SK-N-SH (cell line): ENCODE measurements at regions not wholly inside any gene's neighbourhood (a gene's known extent, or its start where the extent isn't known, plus 50 kb on each side); places are given as distances from the start of the nearest gene placed in this dataset.

Experiments used
- CTCF ChIA-PET: fragments of 300-600, 350-600 bp; formaldehyde crosslinking; extraction: SDS; loops from one replicate; lab custom pipeline; 2021; lab: Yijun Ruan, JAX
- POLR2A ChIA-PET: fragments of 350-600 bp; sonication (Branson Sonifier 250); formaldehyde crosslinking; extraction: SDS; loops from one replicate; lab custom pipeline; 2020; ENCODE audit warnings: antibody characterized with exemption, inconsistent platforms; lab: Yijun Ruan, JAX
- DNase-seq: peaks from one replicate; pipeline ENCODE4 v3.0.0; 2012
- H2AFZ ChIP-seq: fragments of 200-600 bp; sonication (generic); 2 replicates; pipeline ENCODE4 v1.8.1; 2016; ENCODE audit warnings: antibody characterized with exemption, mild to moderate bottlenecking, low read depth
- H3F3A ChIP-seq: fragments of 200-600 bp; sonication (generic); replicated peaks from 2 replicates; pipeline ENCODE3; 2016; ENCODE audit warnings: antibody characterized with exemption, mild to moderate bottlenecking; ENCODE audit not compliant: insufficient read depth
- H3K27ac ChIP-seq, 2 experiments: fragments of 200-500 bp in 1 of 2; fragments of 200-600 bp in 1 of 2; sonication (Bioruptor generic) in 1 of 2; sonication (generic), shearing (Covaris generic) in 1 of 2; 2 replicates each; pipeline versions ENCODE4 v1.5.1 to v1.6.1; 2014 to 2016; ENCODE audit warnings: low read depth in 2 of 2, inconsistent platforms in 1 of 2, low read length in 1 of 2, mild to moderate bottlenecking in 1 of 2, mixed read lengths in 1 of 2
- H3K27me3 ChIP-seq: fragments of 200-600 bp; sonication (generic), shearing (Covaris generic); 2 replicates; pipeline ENCODE4 v1.6.1; 2016; ENCODE audit warnings: mixed run types; ENCODE audit not compliant: insufficient read depth
- H3K36me3 ChIP-seq, 2 experiments: fragments of 200-500 bp in 1 of 2; fragments of 200-600 bp in 1 of 2; sonication (Bioruptor generic) in 1 of 2; sonication (generic) in 1 of 2; replicated peaks in 1 of 2; 2 replicates each; pipeline versions ENCODE3 to v1.5.1; 2014 to 2016; ENCODE audit warnings: low read length in 1 of 2, mild to moderate bottlenecking in 1 of 2; ENCODE audit not compliant: insufficient read depth in 2 of 2, control insufficient read depth in 1 of 2
- H3K4me1 ChIP-seq, 2 experiments: fragments of 200-500 bp in 1 of 2; fragments of 200-600 bp in 1 of 2; sonication (Bioruptor generic) in 1 of 2; sonication (generic), shearing (Covaris generic) in 1 of 2; 2 replicates each; pipeline versions ENCODE4 v1.5.1 to v1.6.1; 2014 to 2016; ENCODE audit warnings: low read depth in 1 of 2, low read length in 1 of 2, mixed run types in 1 of 2; ENCODE audit not compliant: insufficient read depth in 2 of 2, control insufficient read depth in 1 of 2
- H3K4me2 ChIP-seq: fragments of 200-600 bp; sonication (generic), shearing (Covaris generic); 2 replicates; pipeline ENCODE4 v1.6.1; 2017; ENCODE audit warnings: mixed run types
- H3K4me3 ChIP-seq, 2 experiments: fragments of 200-500 bp in 1 of 2; fragments of 200-600 bp in 1 of 2; sonication (Bioruptor generic) in 1 of 2; sonication (generic), shearing (Covaris generic) in 1 of 2; 2 replicates each; pipeline versions ENCODE4 v1.5.1 to v1.8.1; 2014 to 2016; ENCODE audit warnings: low read depth in 2 of 2, inconsistent platforms in 1 of 2, low read length in 1 of 2, mild to moderate bottlenecking in 1 of 2, mixed read lengths in 1 of 2, moderate library complexity in 1 of 2
- H3K79me2 ChIP-seq: fragments of 200-600 bp; sonication (generic); 2 replicates; pipeline ENCODE4 v1.8.1; 2017; ENCODE audit warnings: mild to moderate bottlenecking; ENCODE audit not compliant: insufficient read depth
- H3K9ac ChIP-seq: fragments of 200-600 bp; sonication (generic); 2 replicates; pipeline ENCODE4 v1.6.1; 2017; ENCODE audit warnings: mixed run types
- H3K9me2 ChIP-seq: fragments of 200-600 bp; sonication (generic); 2 replicates; pipeline ENCODE4 v1.6.1; 2017; ENCODE audit warnings: mixed run types
- H3K9me3 ChIP-seq: fragments of 200-600 bp; sonication (generic); 2 replicates; pipeline ENCODE4 v1.6.1; 2017; ENCODE audit warnings: mixed run types, mild to moderate bottlenecking, moderate library complexity
- H4K20me1 ChIP-seq: fragments of 200-600 bp; sonication (generic); 2 replicates; pipeline ENCODE4 v1.6.1; 2017; ENCODE audit warnings: mild to moderate bottlenecking, mixed run types; ENCODE audit not compliant: insufficient read depth
- CHD2 ChIP-seq: fragments of 150-350 bp; IDR thresholded peaks from 2 replicates; pipeline ENCODE4 v1.6.1; 2018; ENCODE audit warnings: low read length; ENCODE audit not compliant: partially characterized antibody
- CTCF ChIP-seq: fragments of 200-600 bp; sonication (generic); IDR thresholded peaks from 2 replicates; pipeline ENCODE4 v1.6.1; 2017; ENCODE audit warnings: antibody characterized with exemption, mild to moderate bottlenecking, moderate library complexity
- ELF1 ChIP-seq: IDR thresholded peaks from 2 replicates; pipeline ENCODE4 v1.4.0; 2012
- EP300 ChIP-seq, 2 experiments: IDR thresholded peaks; 2 replicates each; pipeline versions ENCODE4 v1.4.0 to v1.6.1; 2012; ENCODE audit warnings: borderline replicate concordance in 1 of 2, low read depth in 1 of 2, low read length in 1 of 2
- FOXJ3 ChIP-seq: sonication (generic); formaldehyde crosslinking; IDR thresholded peaks from 2 replicates; pipeline ENCODE4 v1.5.1; 2020; ENCODE audit warnings: mild to moderate bottlenecking, missing genetic modification reagents
- FOXM1 ChIP-seq: IDR thresholded peaks from 2 replicates; pipeline ENCODE4 v1.4.0; 2012; ENCODE audit warnings: low read depth, mild to moderate bottlenecking
- GABPA ChIP-seq: IDR thresholded peaks from 2 replicates; pipeline ENCODE4 v1.4.0; 2012; ENCODE audit warnings: low read depth, mild to moderate bottlenecking
- GATA2 ChIP-seq: sonication (generic); formaldehyde crosslinking; IDR thresholded peaks from 2 replicates; pipeline ENCODE4 v1.5.0; 2020; ENCODE audit warnings: mild to moderate bottlenecking, missing genetic modification reagents
- MAX ChIP-seq: IDR thresholded peaks from 2 replicates; pipeline ENCODE4 v1.4.0; 2012; ENCODE audit warnings: low read depth
- MEF2A ChIP-seq: IDR thresholded peaks from 2 replicates; pipeline ENCODE4 v1.4.0; 2012; ENCODE audit warnings: low read depth, borderline replicate concordance
- RCOR1 ChIP-seq: fragments of 150-350 bp; IDR thresholded peaks from 2 replicates; pipeline ENCODE4 v1.6.1; 2017; ENCODE audit warnings: antibody characterized with exemption, low read length
- RXRA ChIP-seq: IDR thresholded peaks from 2 replicates; pipeline ENCODE4 v1.4.0; 2012; ENCODE audit warnings: low read depth, mild to moderate bottlenecking, borderline replicate concordance
- TCF12 ChIP-seq: IDR thresholded peaks from 2 replicates; pipeline ENCODE4 v1.4.0; 2012
- ZBTB33 ChIP-seq: IDR thresholded peaks from 2 replicates; pipeline ENCODE4 v1.4.0; 2012; ENCODE audit warnings: low read depth, borderline replicate concordance
- WGBS: methylation state at CpG from one replicate; pipeline ENCODE4 v1.1.6; 2017; ENCODE audit warnings: low lambda C conversion rate; 5-methylcytosine and 5-hydroxymethylcytosine counted together
- TF ChIP-seq, protein P1 (sequence below): fragments of 150-350 bp; IDR thresholded peaks from 2 replicates; pipeline ENCODE4 v1.6.1; 2016; ENCODE audit warnings: mild to moderate bottlenecking, low read depth, low read length
- TF ChIP-seq, protein P2 (sequence below): IDR thresholded peaks from 2 replicates; pipeline ENCODE4 v1.6.1; 2012; ENCODE audit warnings: mild to moderate bottlenecking, low read depth, low read length, moderate library complexity

GRCh38 chr5:60517850-60518249 is 182.1 kb downstream of the DEPDC1B start:
- no peak for DNase-seq
- no peak overlapping the region for H3K4me3 ChIP-seq
- H3K4me2 ChIP-seq = no peak overlapping the region
- no peak overlapping the region for H3K9ac ChIP-seq
- no peaks in the 10 kb centered on the region for H3K36me3 ChIP-seq
- POLR2A ChIA-PET = no interaction called here
- H2AFZ ChIP-seq = no peak overlapping the region
- TF ChIP-seq EP300 (IDR thresholded peaks at IDR 0.05; ENCODE audit: borderline replicate concordance in 1 of 2, low read depth in 1 of 2, low read length in 1 of 2) = no peak
- TF ChIP-seq CHD2 = no peak
- no peak for TF ChIP-seq MAX
- no peak for TF ChIP-seq MEF2A
- no peak for TF ChIP-seq RXRA
- no peaks in the 10 kb centered on the region for H3F3A ChIP-seq
- no peaks in the 10 kb centered on the region for H3K27me3 ChIP-seq
- peaks cover 3 to 10% of the 10 kb centered on the region in 2 experiments for H3K4me1 ChIP-seq
- WGBS = 100% methylated on average over 1 of the region's 3 CpGs
- no peaks in the 10 kb centered on the region for H3K9me2 ChIP-seq
- no peaks in the 10 kb centered on the region for H3K9me3 ChIP-seq
- CTCF ChIA-PET = interaction anchor here (1.1 kb wide), 2 partner anchors 48 to 704 kb away, joined by 3 to 4 read pairs; no protein-coding TSS in a partner anchor
- H3K79me2 ChIP-seq = no peaks in the 10 kb centered on the region
- no peaks in the 10 kb centered on the region for H4K20me1 ChIP-seq
- H3K27ac ChIP-seq = no peak overlapping the region

DNA sequence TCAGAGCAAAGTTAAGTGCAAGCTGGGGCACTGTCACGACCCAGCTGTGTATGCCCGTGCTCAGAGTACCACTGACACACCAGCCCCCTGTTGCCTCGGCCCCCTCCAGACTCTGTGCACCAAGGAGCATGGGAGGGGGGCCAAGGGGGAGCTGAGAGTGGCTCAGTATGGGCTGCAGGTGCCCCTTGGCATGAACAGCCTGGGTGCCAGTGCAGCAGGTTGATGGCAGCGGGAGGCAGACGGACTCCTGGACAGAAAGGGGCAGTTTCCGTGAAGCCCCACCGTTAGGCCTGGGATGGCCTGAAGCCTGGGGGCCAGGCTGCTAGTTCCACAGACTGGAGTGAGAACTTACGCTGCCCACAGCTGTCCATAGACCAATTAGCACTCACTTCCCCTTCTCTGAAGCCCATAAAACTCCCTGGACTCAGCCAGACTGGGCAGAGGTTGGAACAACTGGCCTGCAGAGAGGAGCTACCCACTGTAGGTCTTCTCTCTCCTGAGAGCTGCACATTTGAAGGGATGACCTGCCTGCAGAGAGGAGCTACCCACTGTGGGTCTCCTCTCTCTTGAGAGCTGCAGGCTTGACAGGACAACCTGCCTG is 182.8 kb downstream of the DEPDC1B start:
- no peak overlapping the region for H3K4me3 ChIP-seq
- no peak overlapping the region for H3K9ac ChIP-seq
- WGBS = 40% methylated on average over 1 of the region's 8 CpGs
- no peaks in the 10 kb centered on the region for H3K36me3 ChIP-seq
- H3K4me2 ChIP-seq = no peak overlapping the region
- ChIA-PET CTCF (interaction anchor here (1.1 kb wide), 2 partner anchors 47 to 703 kb away, joined by 3 to 4 read pairs; no protein-coding TSS in a partner anchor), POLR2A (no interaction called here)
- no peaks in the 10 kb centered on the region for H3F3A ChIP-seq
- no peaks in the 10 kb centered on the region for H3K9me2 ChIP-seq
- DNase-seq = no peak
- H3K27ac ChIP-seq = no peak overlapping the region
- TF ChIP-seq, protein P1, sequence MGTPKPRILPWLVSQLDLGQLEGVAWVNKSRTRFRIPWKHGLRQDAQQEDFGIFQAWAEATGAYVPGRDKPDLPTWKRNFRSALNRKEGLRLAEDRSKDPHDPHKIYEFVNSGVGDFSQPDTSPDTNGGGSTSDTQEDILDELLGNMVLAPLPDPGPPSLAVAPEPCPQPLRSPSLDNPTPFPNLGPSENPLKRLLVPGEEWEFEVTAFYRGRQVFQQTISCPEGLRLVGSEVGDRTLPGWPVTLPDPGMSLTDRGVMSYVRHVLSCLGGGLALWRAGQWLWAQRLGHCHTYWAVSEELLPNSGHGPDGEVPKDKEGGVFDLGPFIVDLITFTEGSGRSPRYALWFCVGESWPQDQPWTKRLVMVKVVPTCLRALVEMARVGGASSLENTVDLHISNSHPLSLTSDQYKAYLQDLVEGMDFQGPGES = no peak
- TF ChIP-seq CTCF (no peak), GABPA (no peak), ZBTB33 (no peak), FOXJ3 (CRISPR knock-in tag) (no peak), RCOR1 (no peak), FOXM1 (no peak), ELF1 (no peak), GATA2 (CRISPR knock-in tag) (no peak), TCF12 (no peak)
- TF ChIP-seq, protein P2, sequence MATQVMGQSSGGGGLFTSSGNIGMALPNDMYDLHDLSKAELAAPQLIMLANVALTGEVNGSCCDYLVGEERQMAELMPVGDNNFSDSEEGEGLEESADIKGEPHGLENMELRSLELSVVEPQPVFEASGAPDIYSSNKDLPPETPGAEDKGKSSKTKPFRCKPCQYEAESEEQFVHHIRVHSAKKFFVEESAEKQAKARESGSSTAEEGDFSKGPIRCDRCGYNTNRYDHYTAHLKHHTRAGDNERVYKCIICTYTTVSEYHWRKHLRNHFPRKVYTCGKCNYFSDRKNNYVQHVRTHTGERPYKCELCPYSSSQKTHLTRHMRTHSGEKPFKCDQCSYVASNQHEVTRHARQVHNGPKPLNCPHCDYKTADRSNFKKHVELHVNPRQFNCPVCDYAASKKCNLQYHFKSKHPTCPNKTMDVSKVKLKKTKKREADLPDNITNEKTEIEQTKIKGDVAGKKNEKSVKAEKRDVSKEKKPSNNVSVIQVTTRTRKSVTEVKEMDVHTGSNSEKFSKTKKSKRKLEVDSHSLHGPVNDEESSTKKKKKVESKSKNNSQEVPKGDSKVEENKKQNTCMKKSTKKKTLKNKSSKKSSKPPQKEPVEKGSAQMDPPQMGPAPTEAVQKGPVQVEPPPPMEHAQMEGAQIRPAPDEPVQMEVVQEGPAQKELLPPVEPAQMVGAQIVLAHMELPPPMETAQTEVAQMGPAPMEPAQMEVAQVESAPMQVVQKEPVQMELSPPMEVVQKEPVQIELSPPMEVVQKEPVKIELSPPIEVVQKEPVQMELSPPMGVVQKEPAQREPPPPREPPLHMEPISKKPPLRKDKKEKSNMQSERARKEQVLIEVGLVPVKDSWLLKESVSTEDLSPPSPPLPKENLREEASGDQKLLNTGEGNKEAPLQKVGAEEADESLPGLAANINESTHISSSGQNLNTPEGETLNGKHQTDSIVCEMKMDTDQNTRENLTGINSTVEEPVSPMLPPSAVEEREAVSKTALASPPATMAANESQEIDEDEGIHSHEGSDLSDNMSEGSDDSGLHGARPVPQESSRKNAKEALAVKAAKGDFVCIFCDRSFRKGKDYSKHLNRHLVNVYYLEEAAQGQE = no peak
- H3K4me1 ChIP-seq = peaks cover 0 to 6% of the 10 kb centered on the region in 2 experiments; a peak in 3 of 4 replicates
- no peaks in the 10 kb centered on the region for H3K9me3 ChIP-seq
- H2AFZ ChIP-seq = no peak overlapping the region
- H3K79me2 ChIP-seq = no peaks in the 10 kb centered on the region
- H4K20me1 ChIP-seq = no peaks in the 10 kb centered on the region
- no peaks in the 10 kb centered on the region for H3K27me3 ChIP-seq
